Neural progenitor cell (in vitro differentiated cells): ENCODE measurements at regions not wholly inside any gene's neighbourhood (a gene's known extent, or its start where the extent isn't known, plus 50 kb on each side); places are given as distances from the start of the nearest gene placed in this dataset.
A peak's percentile ranks its signal among the peaks of the same experiment; 100 is the strongest.

ENCODE experiments used
- DNase-seq: peaks from one replicate; pipeline ENCODE4 v3.0.0-alpha.2; 2016; ENCODE audit warnings: low spot score
- H2AFZ ChIP-seq: fragments of 200-600 bp; sonication (generic); replicated peaks from 2 replicates; pipeline ENCODE4 v1.6.1; 2016; ENCODE audit warnings: antibody characterized with exemption
- H3F3A ChIP-seq: fragments of 200-600 bp; sonication (generic); 2 replicates; pipeline ENCODE4 v1.6.1; 2016; ENCODE audit warnings: antibody characterized with exemption, low read depth
- H3K27ac ChIP-seq: fragments of 200-600 bp; sonication (generic); 2 replicates; pipeline ENCODE4 v1.5.1; 2016; ENCODE audit warnings: mild to moderate bottlenecking
- H3K27me3 ChIP-seq: fragments of 200-600 bp; sonication (generic); 2 replicates; pipeline ENCODE4 v1.6.1; 2016; ENCODE audit warnings: mild to moderate bottlenecking, moderate library complexity
- H3K36me3 ChIP-seq: fragments of 200-600 bp; sonication (generic); 2 replicates; pipeline ENCODE4 v1.5.1; 2016
- H3K4me1 ChIP-seq: fragments of 200-600 bp; sonication (generic); 2 replicates; pipeline ENCODE4 v1.6.1; 2016; ENCODE audit warnings: mixed run types
- H3K4me2 ChIP-seq: fragments of 200-600 bp; sonication (generic); 2 replicates; pipeline ENCODE4 v1.6.1; 2016
- H3K4me3 ChIP-seq: fragments of 200-600 bp; sonication (generic); 2 replicates; pipeline ENCODE4 v1.5.1; 2016
- H3K79me2 ChIP-seq: fragments of 200-600 bp; sonication (generic); 2 replicates; pipeline ENCODE4 v1.6.1; 2016; ENCODE audit warnings: low read depth
- H3K9ac ChIP-seq: fragments of 200-600 bp; sonication (generic); 2 replicates; pipeline ENCODE4 v1.6.1; 2016
- H3K9me3 ChIP-seq: fragments of 200-600 bp; sonication (generic); 2 replicates; pipeline ENCODE4 v1.5.1; 2016; ENCODE audit warnings: low read depth
- H4K20me1 ChIP-seq: fragments of 200-600 bp; sonication (generic); 2 replicates; pipeline ENCODE4 v1.6.1; 2016; ENCODE audit warnings: low read depth
- H3K27ac Mint-ChIP-seq: 3 replicates; pipeline ENCODE4 v1.8.0; 2021; ENCODE audit warnings: mixed read lengths
- H3K27me3 Mint-ChIP-seq: 2 replicates; pipeline ENCODE4 v1.8.0; 2022; ENCODE audit warnings: low read depth, mild to moderate bottlenecking, inconsistent platforms, moderate library complexity, mixed read lengths; ENCODE audit not compliant: insufficient read depth
- H3K36me3 Mint-ChIP-seq: 3 replicates; pipeline ENCODE4 v1.8.0; 2021; ENCODE audit warnings: mixed read lengths
- H3K4me1 Mint-ChIP-seq: 3 replicates; pipeline ENCODE4 v1.8.0; 2021; ENCODE audit warnings: mixed read lengths
- H3K4me3 Mint-ChIP-seq: 3 replicates; pipeline ENCODE4 v1.8.0; 2021; ENCODE audit warnings: mild to moderate bottlenecking, moderate library complexity, mixed read lengths
- H3K9me3 Mint-ChIP-seq: 3 replicates; pipeline ENCODE4 v1.8.0; 2020; ENCODE audit warnings: mixed read lengths
- EZH2 ChIP-seq: fragments of 200-600 bp; sonication (generic); IDR thresholded peaks from 2 replicates; pipeline ENCODE4 v1.6.1; 2017; ENCODE audit warnings: antibody characterized with exemption, mild to moderate bottlenecking, moderate library complexity
- EZH2phosphoT487 ChIP-seq: fragments of 200-600 bp; sonication (generic); IDR thresholded peaks from 2 replicates; pipeline ENCODE4 v1.6.1; 2017; ENCODE audit warnings: antibody characterized with exemption
- TF ChIP-seq, protein P1 (sequence below): fragments of 200-600 bp; sonication (generic); IDR thresholded peaks from 2 replicates; pipeline ENCODE4 v1.5.1; 2017; ENCODE audit warnings: antibody characterized with exemption, mild to moderate bottlenecking

DNA sequence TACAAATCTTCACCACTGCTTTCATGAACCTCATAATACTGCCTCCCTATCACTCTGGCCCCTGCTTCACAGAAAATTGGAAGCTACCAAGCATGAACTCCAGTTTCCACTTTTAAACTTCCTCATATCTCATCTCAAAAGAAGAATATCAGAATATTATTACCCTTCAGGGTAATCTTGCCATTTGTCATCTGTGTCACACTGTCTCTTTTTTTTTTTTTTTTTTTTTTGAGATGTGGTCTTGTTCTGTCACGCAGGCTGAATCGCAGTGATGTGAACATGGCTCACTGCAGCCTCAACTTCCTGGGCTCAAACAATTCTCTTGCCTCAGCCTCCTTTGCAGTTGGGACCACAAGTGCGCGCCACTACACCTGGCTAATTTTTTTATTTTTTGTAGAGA is 80.4 kb upstream of the TCF12 start:
- no peaks in the 10 kb centered on the region for H3K9me3 Mint-ChIP-seq
- no peak overlapping the region for H3K27ac ChIP-seq
- no peak overlapping the region for H2AFZ ChIP-seq
- H3K79me2 ChIP-seq, result no peaks in the 10 kb centered on the region
- no peak overlapping the region for H3K9ac ChIP-seq
- H3K27me3 Mint-ChIP-seq, result no peaks in the 10 kb centered on the region
- peaks cover 9% of the 10 kb centered on the region for H3F3A ChIP-seq
- no peaks in the 10 kb centered on the region for H3K9me3 ChIP-seq
- no peak overlapping the region for H3K4me2 ChIP-seq
- H3K27ac Mint-ChIP-seq, result no peak overlapping the region
- H3K4me3 Mint-ChIP-seq, result no peak overlapping the region
- H3K27me3 ChIP-seq, result no peaks in the 10 kb centered on the region
- no peak for DNase-seq
- TF ChIP-seq EZH2, result no peak
- TF ChIP-seq EZH2phosphoT487, result no peak
- TF ChIP-seq, protein P1, sequence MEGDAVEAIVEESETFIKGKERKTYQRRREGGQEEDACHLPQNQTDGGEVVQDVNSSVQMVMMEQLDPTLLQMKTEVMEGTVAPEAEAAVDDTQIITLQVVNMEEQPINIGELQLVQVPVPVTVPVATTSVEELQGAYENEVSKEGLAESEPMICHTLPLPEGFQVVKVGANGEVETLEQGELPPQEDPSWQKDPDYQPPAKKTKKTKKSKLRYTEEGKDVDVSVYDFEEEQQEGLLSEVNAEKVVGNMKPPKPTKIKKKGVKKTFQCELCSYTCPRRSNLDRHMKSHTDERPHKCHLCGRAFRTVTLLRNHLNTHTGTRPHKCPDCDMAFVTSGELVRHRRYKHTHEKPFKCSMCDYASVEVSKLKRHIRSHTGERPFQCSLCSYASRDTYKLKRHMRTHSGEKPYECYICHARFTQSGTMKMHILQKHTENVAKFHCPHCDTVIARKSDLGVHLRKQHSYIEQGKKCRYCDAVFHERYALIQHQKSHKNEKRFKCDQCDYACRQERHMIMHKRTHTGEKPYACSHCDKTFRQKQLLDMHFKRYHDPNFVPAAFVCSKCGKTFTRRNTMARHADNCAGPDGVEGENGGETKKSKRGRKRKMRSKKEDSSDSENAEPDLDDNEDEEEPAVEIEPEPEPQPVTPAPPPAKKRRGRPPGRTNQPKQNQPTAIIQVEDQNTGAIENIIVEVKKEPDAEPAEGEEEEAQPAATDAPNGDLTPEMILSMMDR, result no peak
- H3K4me1 ChIP-seq, result peaks cover 19% of the 10 kb centered on the region
- no peaks in the 10 kb centered on the region for H4K20me1 ChIP-seq
- H3K4me3 ChIP-seq, result no peak overlapping the region
- peaks cover 13% of the 10 kb centered on the region for H3K4me1 Mint-ChIP-seq
- H3K36me3 Mint-ChIP-seq, result no peaks in the 10 kb centered on the region
- no peaks in the 10 kb centered on the region for H3K36me3 ChIP-seq

DNA sequence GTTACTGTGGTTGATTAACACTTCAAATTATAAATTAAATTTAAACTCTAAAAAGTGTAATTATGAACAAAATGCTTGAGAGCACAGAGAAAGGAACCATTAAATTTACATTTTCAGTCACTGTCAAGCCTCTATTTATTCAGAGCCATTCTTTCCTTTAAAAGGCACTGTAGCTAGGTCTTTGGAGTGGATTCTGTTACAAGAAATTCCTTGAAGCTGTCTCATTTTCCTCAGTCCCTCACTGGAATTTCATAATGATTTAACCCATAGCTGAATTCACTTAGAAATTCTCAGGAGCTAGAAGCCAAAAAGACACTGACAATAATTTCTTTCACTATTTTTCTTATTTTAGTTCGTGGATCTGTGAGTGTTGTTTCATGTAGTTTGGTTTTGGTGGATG is 81.2 kb upstream of the TCF12 start:
- Mint-ChIP-seq H3K27me3 (no peaks in the 10 kb centered on the region), H3K27ac (no peak overlapping the region), H3K9me3 (no peaks in the 10 kb centered on the region), H3K4me3 (no peak overlapping the region), H3K36me3 (no peaks in the 10 kb centered on the region), H3K4me1 (peaks cover 13% of the 10 kb centered on the region)
- no peak overlapping the region for H3K9ac ChIP-seq
- H2AFZ ChIP-seq, result no peak overlapping the region
- H3K4me1 ChIP-seq, result peaks cover 19% of the 10 kb centered on the region
- H3K4me3 ChIP-seq, result no peak overlapping the region
- H3K27ac ChIP-seq, result no peak overlapping the region
- no peaks in the 10 kb centered on the region for H3K36me3 ChIP-seq
- no peaks in the 10 kb centered on the region for H4K20me1 ChIP-seq
- H3K9me3 ChIP-seq, result no peaks in the 10 kb centered on the region
- peaks cover 9% of the 10 kb centered on the region for H3F3A ChIP-seq
- H3K79me2 ChIP-seq, result no peaks in the 10 kb centered on the region
- TF ChIP-seq, protein P1, result no peak
- TF ChIP-seq EZH2 (no peak), EZH2phosphoT487 (no peak)
- H3K4me2 ChIP-seq, result no peak overlapping the region
- H3K27me3 ChIP-seq, result no peaks in the 10 kb centered on the region
- DNase-seq, result no peak

DNA sequence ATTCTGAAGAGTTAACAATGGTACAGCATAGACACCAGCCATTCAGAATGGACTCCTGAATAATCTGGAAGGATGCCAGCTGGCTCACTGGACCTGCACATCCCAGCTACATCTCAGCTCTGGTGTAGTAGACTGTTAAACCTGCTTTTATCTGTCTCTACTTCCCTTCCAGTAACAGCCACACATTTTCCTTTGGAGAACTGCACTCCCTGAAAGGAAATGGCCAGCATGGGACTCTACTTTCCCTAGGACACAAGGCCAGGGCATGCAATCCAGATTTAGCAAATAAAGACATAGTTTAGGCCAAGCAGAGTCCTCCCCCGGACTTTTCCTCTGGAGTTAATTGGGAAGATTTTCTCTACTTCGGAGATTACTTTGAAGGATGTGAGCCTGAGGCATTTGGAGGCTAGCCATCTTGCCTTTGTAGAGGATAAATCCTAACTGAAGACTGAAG is 82.7 kb upstream of the TCF12 start:
- Mint-ChIP-seq H3K9me3 (no peaks in the 10 kb centered on the region), H3K4me1 (peaks cover 13% of the 10 kb centered on the region), H3K27ac (no peak overlapping the region), H3K36me3 (no peaks in the 10 kb centered on the region), H3K4me3 (no peak overlapping the region), H3K27me3 (no peaks in the 10 kb centered on the region)
- H3K27me3 ChIP-seq, result no peaks in the 10 kb centered on the region
- no peaks in the 10 kb centered on the region for H3K79me2 ChIP-seq
- H3K4me2 ChIP-seq, result no peak overlapping the region
- H3K9ac ChIP-seq, result no peak overlapping the region
- peaks cover 19% of the 10 kb centered on the region for H3K4me1 ChIP-seq
- TF ChIP-seq EZH2phosphoT487 (no peak), EZH2 (no peak)
- TF ChIP-seq, protein P1, result no peak
- no peaks in the 10 kb centered on the region for H3K9me3 ChIP-seq
- peaks cover 9% of the 10 kb centered on the region for H3F3A ChIP-seq
- DNase-seq, result no peak
- no peak overlapping the region for H3K27ac ChIP-seq
- no peaks in the 10 kb centered on the region for H4K20me1 ChIP-seq
- no peaks in the 10 kb centered on the region for H3K36me3 ChIP-seq
- H2AFZ ChIP-seq, result peak overlapping the region; percentile 5
- no peak overlapping the region for H3K4me3 ChIP-seq
